COLO829 (cell line): ENCODE measurements at regions not wholly inside any gene's neighbourhood (a gene's known extent, or its start where the extent isn't known, plus 50 kb on each side); places are given as distances from the start of the nearest gene placed in this dataset.

ENCODE experiments used
- DNase-seq: peaks from one replicate; pipeline ENCODE4 v3.0.0; 2012; ENCODE audit warnings: low spot score

DNA sequence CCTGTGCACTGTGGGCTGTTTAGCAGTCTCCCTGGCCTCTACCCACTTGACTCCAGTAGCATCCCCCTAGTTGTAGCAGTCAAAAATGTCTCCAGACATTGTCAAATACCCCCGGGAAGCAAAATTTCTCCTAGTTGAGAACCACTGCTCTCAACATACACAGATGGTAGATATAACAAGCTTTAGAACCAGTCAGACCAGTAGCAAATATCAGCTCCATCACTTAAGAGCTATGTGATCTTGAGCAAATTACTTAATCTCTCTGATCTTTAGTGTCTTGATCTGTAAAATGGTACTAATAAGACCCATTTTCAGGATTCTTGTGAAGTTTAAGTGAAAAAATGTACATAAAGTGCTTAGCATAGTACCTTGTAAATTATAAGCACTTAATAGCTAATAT is 96.2 kb downstream of the DUSP6 start:
- no peak for DNase-seq

DNA sequence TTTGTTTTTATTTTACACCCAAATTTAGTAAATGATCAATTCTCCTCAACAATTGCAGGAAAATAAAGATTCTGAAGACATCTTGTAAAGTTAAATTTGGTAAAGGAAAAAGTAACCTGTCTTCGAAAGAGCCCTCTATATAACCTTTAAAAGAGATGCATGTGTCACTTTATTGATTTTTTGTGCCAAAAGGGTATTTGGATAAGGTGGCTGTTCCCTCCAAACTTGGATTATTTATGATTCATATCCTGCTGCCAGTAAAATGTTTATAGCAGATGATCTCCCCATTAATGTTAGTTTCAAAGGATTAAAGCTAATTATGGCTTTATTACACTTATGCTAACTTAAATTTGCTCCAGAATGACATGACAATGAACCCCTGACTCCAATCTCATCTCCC is 98.8 kb downstream of the DUSP6 start:
- no peak for DNase-seq

DNA sequence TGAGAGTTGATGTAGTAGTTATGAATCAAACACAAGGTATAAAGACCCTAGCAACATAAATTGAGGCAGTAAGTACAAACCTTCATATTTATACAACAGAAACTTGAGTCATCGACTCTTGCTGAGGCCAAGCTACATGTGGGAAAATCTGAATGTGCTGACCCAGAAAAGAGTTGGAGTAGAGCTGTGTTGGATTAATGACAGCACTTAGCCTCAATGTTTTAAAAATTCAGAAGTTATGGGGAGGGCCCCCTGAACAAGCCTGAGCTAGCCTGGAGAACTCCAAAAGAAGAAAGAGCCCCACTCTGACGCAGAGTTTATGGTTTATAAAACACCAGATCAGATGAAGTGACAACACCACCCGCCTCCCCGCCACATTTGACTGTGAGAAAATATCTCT is 100.0 kb downstream of the DUSP6 start:
- no peak for DNase-seq

DNA sequence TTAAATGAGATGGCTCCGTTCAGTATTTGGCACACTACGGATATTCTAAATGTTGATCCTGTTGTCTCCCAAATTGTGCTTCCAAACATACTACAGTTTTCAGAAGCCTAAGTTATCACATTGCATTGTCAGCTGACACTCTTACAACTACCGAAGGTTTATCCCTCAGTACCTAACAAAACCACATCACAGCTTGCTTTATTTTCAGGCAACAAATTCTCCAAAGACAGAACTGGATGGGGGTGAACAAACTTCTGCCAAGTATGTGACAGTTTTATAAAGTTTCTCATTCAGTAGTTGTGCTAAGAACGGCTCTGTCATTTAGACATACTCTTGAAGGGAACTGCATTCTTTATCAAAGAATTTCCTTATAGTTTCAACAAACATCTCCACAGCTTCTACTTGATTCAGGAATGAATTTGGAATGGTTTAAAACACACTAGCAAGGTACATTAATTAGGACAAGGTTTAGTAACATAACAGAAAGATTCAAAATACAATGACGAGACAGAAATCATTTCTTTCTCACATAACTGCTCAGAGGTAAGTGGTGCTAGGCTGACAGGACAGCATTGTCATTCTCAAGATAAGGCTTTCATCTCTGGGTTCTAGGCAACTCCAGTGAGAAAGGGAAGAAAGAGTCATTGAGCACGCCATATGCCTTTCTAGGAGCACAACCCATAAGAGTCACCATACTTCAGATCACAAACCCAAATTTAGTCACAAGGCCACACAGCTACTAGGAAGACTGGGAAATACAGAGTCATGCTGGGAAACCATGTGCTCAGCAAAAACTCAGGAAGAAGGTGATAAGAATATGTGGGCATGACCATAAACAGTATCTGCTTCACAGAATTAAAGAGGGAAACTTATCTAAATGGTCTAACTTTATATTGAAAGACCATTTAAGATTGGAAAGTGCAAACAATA is 100.7 kb downstream of the DUSP6 start:
- DNase-seq, result no peak

GRCh38 chr12:89250636-89251035 is 101.7 kb downstream of the DUSP6 start:
- DNase-seq, result peak; percentile 38

DNA sequence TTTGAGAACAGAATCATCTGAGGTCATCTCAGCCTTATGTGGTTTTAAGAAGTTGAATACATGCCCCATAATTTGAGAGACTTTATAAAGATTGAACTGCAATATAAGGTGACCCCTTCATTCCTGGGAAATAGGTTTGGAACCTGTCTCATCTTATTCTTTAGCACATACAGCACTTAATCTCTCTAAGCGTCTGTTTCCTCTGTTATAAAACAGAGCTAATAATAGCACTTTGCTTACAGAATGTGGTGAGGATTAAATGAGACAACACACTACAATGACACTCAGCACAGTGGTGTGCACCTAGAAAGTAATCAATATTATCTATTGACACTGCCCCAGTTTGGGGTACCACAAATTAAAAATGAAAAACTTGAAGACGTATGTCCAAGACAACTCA is 102.1 kb downstream of the DUSP6 start:
- no peak for DNase-seq

DNA sequence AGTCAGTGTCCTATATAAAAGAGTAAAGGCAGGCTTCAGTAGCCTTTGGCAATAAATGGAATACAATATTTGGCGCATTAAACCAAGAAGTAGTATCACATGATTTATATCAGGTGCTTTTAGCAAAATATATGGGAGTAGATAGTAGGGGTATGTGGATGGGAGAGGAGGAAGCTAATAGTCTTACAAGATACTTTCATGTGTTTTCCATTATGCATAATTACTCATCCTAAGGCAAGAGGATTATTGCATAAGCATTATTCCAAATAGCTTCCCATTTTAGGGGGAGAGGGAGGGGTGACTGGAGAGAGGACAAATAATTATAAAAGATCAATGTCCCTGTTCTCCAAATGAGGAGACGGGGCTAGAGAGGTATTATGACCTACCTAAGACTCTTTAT is 104.3 kb downstream of the DUSP6 start:
- no peak for DNase-seq

DNA sequence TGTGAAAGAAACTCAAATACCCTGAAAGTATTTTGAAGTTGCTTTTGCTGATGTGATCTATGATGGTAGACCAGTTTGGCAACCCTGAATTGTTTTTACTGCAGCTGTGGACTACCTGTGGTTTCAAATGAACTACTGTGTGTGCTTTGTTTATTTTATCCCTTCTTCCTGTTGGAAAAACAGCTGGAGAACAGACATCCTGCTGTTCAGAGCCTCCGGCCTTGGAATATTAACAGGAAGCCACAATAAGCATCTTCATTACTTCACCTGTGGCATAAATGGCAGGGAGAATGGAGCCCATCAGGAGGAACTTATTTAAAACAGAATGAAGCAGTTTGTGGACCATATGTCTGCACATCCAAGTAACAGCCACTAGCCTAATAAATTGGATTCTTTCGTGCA is 104.8 kb downstream of the DUSP6 start:
- DNase-seq, result no peak

DNA sequence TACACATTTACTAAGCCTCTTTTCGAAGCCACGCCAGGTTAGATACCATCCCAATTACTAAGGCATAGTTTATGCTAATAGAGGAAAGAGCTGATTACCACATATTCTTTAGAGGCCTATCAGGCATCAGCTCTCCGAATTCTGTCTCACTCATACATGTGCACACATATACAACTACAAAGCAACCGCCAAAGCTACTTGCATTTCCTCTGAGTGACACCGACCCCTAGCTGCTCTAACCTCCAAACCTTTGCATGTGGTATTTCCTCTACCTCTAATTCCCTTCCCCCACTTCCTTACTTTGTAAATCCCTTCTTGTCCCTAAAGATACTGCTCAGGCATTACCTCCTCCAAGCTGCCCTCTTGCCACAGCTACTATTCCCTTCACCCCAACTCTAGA is 107.2 kb downstream of the DUSP6 start:
- no peak for DNase-seq

GRCh38 chr12:89244536-89244935 is 107.8 kb downstream of the DUSP6 start:
- no peak for DNase-seq

DNA sequence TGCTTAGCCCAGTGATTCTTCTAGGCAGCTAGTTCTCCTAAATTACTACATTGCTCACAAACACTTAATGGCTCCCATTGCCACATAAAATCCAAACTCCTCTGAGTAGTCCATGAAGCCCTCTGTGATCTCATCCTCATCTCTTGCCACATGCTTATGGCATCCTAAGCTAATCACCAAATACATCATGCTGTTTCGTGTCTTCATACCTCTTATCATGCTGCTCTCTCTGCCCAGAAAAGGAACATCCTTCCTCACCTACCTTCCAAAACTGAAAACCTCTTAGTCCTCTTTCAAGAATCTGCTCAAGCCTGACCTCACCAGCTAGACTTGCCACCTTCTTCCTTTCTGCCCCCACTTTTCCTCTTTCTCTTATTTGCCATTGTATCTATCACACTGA is 108.5 kb downstream of the DUSP6 start:
- no peak for DNase-seq

GRCh38 chr12:89239534-89239933 is 112.8 kb downstream of the DUSP6 start:
- DNase-seq, result no peak

DNA sequence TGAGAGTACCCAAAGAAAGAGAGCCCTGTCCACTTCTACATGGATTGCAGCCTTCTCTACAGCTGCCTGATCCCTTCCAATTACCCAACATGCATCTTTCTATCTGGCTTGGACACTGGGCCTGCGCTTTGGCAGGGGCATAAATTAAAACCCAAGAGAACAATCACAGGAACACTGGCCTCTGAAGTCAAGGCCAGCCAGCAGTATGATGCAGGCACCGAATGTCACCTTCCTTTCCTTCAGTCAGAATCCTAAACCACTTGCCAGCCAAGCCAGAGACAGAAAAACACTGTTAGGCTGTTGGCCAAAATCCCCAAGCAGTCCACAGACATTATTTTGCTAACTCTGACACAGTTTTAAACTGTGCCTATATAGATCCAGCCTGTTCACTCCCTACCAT is 113.7 kb downstream of the DUSP6 start:
- no peak for DNase-seq

GRCh38 chr12:89237763-89238162 is 114.5 kb downstream of the DUSP6 start:
- DNase-seq, result no peak

- no peak for DNase-seq
Measured at GRCh38 chr12:89236748-89237383, 115.4 kb downstream of the DUSP6 start.

DNA sequence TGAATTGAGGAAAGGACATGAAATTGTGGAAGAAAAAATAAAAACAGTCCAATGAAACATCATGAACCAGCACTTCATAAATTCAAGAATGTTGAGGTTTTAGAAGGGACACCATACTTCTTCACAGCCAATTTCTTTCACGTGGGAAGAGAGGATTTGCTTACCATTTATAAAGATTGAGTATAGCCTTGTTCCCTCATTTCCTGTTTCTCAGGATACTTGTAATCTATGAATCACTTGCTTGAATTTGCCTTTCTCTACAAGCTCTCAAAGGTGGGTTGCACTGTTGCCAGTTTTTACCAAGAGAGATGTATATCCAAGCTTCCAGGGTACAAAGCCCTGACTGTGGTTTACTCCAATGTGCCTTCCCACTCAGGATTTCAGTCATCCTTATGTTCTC is 116.1 kb downstream of the DUSP6 start:
- peak; percentile 28 for DNase-seq

GRCh38 chr12:89235189-89235993 is 116.9 kb downstream of the DUSP6 start:
- DNase-seq, result no peak

DNA sequence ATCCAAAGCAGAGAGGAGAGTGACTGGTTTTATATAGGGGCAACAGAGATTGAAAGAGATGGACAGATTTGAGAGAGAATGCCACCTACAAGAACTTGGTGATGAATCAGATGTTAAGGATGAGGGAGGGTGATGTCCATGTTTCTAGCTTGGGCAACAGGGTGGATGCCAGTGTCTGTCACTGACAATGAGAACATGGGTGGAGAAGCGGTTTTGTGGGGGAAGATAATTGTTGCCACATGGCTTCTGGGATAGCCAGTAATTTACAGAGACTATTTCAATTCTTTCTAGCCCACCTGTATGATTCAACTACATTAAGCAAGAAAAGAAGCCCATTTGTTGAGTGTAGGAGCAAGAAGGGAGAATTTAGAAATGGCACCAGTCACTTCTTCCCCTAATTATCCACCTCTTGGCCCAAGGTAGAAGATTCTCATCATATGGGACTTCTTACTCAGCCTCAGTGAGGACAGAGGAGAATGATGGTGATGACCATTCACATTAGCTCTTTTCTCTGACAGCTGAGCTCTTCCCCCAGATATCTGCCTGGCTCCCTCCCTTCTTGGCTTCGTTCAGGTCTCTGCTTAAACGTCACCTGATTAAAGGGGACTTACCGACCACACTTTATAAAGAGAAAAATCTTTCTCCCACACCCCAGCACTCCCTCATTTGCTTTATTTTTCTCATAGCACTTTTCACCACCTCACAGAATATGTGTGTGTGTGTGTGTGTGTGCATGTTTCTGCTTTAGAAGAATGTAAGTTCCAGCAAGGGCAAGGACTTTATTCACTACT is 117.8 kb downstream of the DUSP6 start:
- DNase-seq, result no peak

DNA sequence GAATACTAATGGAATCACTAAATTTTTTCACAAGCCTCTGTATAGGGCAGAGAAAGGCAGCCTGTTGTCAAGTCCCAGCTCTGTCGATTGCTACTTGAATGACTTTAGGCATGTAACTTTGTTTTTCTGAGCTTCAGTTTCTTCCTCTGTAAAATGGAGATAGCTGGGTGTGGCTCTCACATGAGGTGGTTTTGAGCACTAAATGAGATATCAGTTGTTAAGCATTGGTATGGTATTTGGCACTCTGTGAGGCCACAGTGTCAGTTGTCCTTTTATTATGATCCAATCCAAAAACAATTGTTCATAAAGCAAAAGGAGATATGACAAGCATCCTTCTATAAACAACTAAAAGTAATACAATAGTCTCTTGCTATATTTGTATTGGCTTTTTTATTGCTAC is 120.6 kb downstream of the DUSP6 start:
- DNase-seq, result no peak

GRCh38 chr12:89230376-89231315 is 121.7 kb downstream of the DUSP6 start:
- no peak for DNase-seq

DNA sequence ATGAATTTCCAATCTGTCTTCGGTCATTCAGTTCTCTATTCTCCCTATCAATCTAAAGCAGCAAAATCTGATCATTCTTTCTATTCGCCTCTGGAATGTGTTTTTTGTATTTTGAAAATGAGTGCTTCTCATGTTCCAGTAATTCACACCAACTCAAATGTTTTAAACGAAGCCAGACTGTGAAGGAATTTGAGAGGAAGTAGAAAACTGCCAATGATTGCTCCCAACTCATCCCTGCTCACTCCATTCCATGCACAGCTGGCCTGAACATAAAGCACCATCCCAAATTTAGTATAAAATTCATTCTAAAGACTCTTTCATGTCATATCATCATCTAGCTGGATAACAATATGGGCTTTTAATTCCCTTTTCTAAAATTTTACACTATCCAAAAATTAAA is 123.8 kb downstream of the DUSP6 start:
- DNase-seq, result no peak
